IMR-90 (cell line): ENCODE measurements at regions not wholly inside any gene's neighbourhood (a gene's known extent, or its start where the extent isn't known, plus 50 kb on each side); places are given as distances from the start of the nearest gene placed in this dataset.

Experiments used
- ATAC-seq: fragments of 200-7000 bp; cut with Tn5 transposase; 2 replicates; pipeline ENCODE4 v1.9.1; 2020; ENCODE audit warnings: low read depth, mild to moderate bottlenecking, moderate library complexity
- BruUV-seq: library from RNA; stranded (reverse); fragments of 400-500 nt; replicated peaks from 2 replicates; lab custom pipeline; 2021; lab: Mats Ljungman, UMichigan
- CTCF ChIA-PET: fragments of 300-600 bp; formaldehyde crosslinking; extraction: SDS; loops from one replicate; lab custom pipeline; 2021; ENCODE audit warnings: antibody characterized with exemption; lab: Yijun Ruan, JAX
- POLR2A ChIA-PET: fragments of 300-600 bp; sonication (Branson Sonifier 250); formaldehyde crosslinking; loops from one replicate; lab custom pipeline; 2022; ENCODE audit warnings: antibody characterized with exemption; ENCODE audit not compliant: unreplicated experiment; lab: Charles Lee
- DNase-seq: peaks from one replicate; pipeline ENCODE4 v3.0.0; 2013
- H2AFZ ChIP-seq: replicated peaks from 2 replicates; pipeline ENCODE3; 2013; ENCODE audit warnings: low read length, mild to moderate bottlenecking; ENCODE audit not compliant: poor library complexity
- H2AK5ac ChIP-seq: 2 replicates; pipeline ENCODE4 v1.6.1; 2013; ENCODE audit warnings: low read depth, low read length, inconsistent platforms
- H2AK9ac ChIP-seq: replicated peaks from 2 replicates; pipeline ENCODE3; 2013; ENCODE audit warnings: mild to moderate bottlenecking, low read depth, low read length, moderate library complexity; ENCODE audit not compliant: poor library complexity
- H2BK120ac ChIP-seq: 2 replicates; pipeline ENCODE4 v1.6.1; 2013; ENCODE audit warnings: low read depth, low read length, inconsistent platforms
- H2BK15ac ChIP-seq: 3 replicates; pipeline ENCODE4 v1.6.1; 2013; ENCODE audit warnings: low read depth, low read length, inconsistent platforms
- H2BK20ac ChIP-seq: 2 replicates; pipeline ENCODE4 v1.6.1; 2013; ENCODE audit warnings: low read depth, mild to moderate bottlenecking, inconsistent platforms, low read length, moderate library complexity
- H2BK5ac ChIP-seq: 2 replicates; pipeline ENCODE4 v1.6.1; 2013; ENCODE audit warnings: mild to moderate bottlenecking, low read depth, low read length, inconsistent platforms; ENCODE audit not compliant: poor library complexity, severe bottlenecking
- H3K14ac ChIP-seq: replicated peaks from 2 replicates; pipeline ENCODE4 v1.6.1; 2013; ENCODE audit warnings: low read depth, low read length, inconsistent platforms
- H3K18ac ChIP-seq: 2 replicates; pipeline ENCODE4 v1.6.1; 2013; ENCODE audit warnings: low read depth, low read length, control low read depth
- H3K23ac ChIP-seq: 2 replicates; pipeline ENCODE4 v1.6.1; 2013; ENCODE audit warnings: low read depth, low read length, inconsistent platforms
- H3K27ac ChIP-seq: 2 replicates; pipeline ENCODE4 v1.5.1; 2013; ENCODE audit warnings: mild to moderate bottlenecking, control low read depth, low read length; ENCODE audit not compliant: insufficient read depth
- H3K27me3 ChIP-seq: 2 replicates; pipeline ENCODE4 v1.6.1; 2013; ENCODE audit warnings: low read length; ENCODE audit not compliant: control insufficient read depth, insufficient read depth
- H3K36me3 ChIP-seq: 2 replicates; pipeline ENCODE4 v1.6.1; 2013; ENCODE audit warnings: low read length, mixed read lengths; ENCODE audit not compliant: control insufficient read depth, insufficient read depth
- H3K4ac ChIP-seq: 2 replicates; pipeline ENCODE4 v1.6.1; 2013; ENCODE audit warnings: low read depth, low read length, inconsistent platforms
- H3K4me1 ChIP-seq: 2 replicates; pipeline ENCODE4 v1.6.1; 2013; ENCODE audit warnings: low read length, mixed read lengths; ENCODE audit not compliant: control insufficient read depth, insufficient read depth
- H3K4me2 ChIP-seq: 2 replicates; pipeline ENCODE4 v1.6.1; 2013; ENCODE audit warnings: low read depth, mild to moderate bottlenecking, control low read depth, low read length, moderate library complexity
- H3K4me3 ChIP-seq: 2 replicates; pipeline ENCODE4 v1.5.1; 2013; ENCODE audit warnings: low read depth, mild to moderate bottlenecking, control low read depth, low read length, moderate library complexity; ENCODE audit not compliant: insufficient read depth
- H3K56ac ChIP-seq: 2 replicates; pipeline ENCODE4 v1.6.1; 2013; ENCODE audit warnings: low read length, inconsistent platforms; ENCODE audit not compliant: insufficient read depth; ENCODE audit errors: extremely low read depth
- H3K79me1 ChIP-seq, 2 experiments: 2 replicates each; pipeline ENCODE4 v1.6.1; 2013; ENCODE audit warnings: low read length in 2 of 2, inconsistent platforms in 1 of 2, low read depth in 1 of 2
- H3K9ac ChIP-seq: 2 replicates; pipeline ENCODE4 v1.6.1; 2013; ENCODE audit warnings: low read depth, low read length, control low read depth
- H3K9me1 ChIP-seq: 2 replicates; pipeline ENCODE4 v1.6.1; 2013; ENCODE audit warnings: low read length, inconsistent platforms; ENCODE audit not compliant: insufficient read depth
- H3K9me3 ChIP-seq: 2 replicates; pipeline ENCODE4 v1.6.1; 2013; ENCODE audit warnings: low read length; ENCODE audit not compliant: control insufficient read depth, insufficient read depth
- H4K20me1 ChIP-seq: 2 replicates; pipeline ENCODE4 v1.6.1; 2013; ENCODE audit warnings: low read length, inconsistent platforms; ENCODE audit not compliant: insufficient read depth
- H4K5ac ChIP-seq: 2 replicates; pipeline ENCODE4 v1.6.1; 2013; ENCODE audit warnings: mild to moderate bottlenecking, low read depth, low read length, control low read depth
- H4K8ac ChIP-seq, 2 experiments: 2 replicates each; pipeline ENCODE4 v1.6.1; 2013; ENCODE audit warnings: low read depth in 2 of 2, low read length in 2 of 2, control low read depth in 1 of 2, inconsistent platforms in 1 of 2
- H4K91ac ChIP-seq: 2 replicates; pipeline ENCODE4 v1.6.1; 2013; ENCODE audit warnings: low read depth, low read length, inconsistent platforms; ENCODE audit not compliant: insufficient read depth
- RCOR1 ChIP-seq: IDR thresholded peaks from 2 replicates; pipeline ENCODE4 v1.6.1; 2012; ENCODE audit warnings: mild to moderate bottlenecking, low read length, improper control_type of control experiment; ENCODE audit not compliant: insufficient replicate concordance
- WGBS, 2 experiments: methylation state at CpG; one replicate each; pipeline versions ENCODE4 v1.1.5 to v1.1.7; 2013; ENCODE audit warnings: missing lambda C conversion rate in 2 of 2; ENCODE audit not compliant: insufficient read length in 1 of 2; ENCODE audit errors: extremely low coverage in 2 of 2; 5-methylcytosine and 5-hydroxymethylcytosine counted together
- dilution Hi-C: fragments of 300-500 bp; cut with HindIII; formaldehyde crosslinking; loops from one replicate; pipeline ENCODE4 v1.14.3; 2018; ENCODE audit warnings: low sequenced_read_pairs; ENCODE audit not compliant: unreplicated experiment
- in situ Hi-C: fragments of 300-500 bp; cut with MboI; formaldehyde crosslinking; loops from 3 replicates; pipeline ENCODE4 v1.14.3; 2019; ENCODE audit warnings: low sequenced_read_pairs, inconsistent platforms, mixed read lengths
- intact Hi-C: fragments of 100-400 bp; cut with micrococcal nuclease; formaldehyde crosslinking; loops from 2 replicates; pipeline ENCODE4 v1.10.0; 2022

GRCh38 chr14:38124506-38124905 lies 83.2 kb upstream of the SSTR1 start:
- 0 out of 3 replicates have a peak overlapping the region, but pooled peaks have one; percentile 9 for H2BK15ac ChIP-seq
- H3K23ac ChIP-seq: no peak overlapping the region
- no peaks in the 10 kb centered on the region for H3K9me1 ChIP-seq
- ChIA-PET CTCF (no interaction called here), POLR2A (no interaction called here)
- H3K4me1 ChIP-seq: no peaks in the 10 kb centered on the region; the same call in 1 of the 2 replicates
- H3K4me2 ChIP-seq: no peak overlapping the region
- 75% methylated on average over 2 of the region's 3 CpGs; no CpG with 5 or more reads in 1 of the 2 experiments for whole genome bisulfite sequencing, 2 experiments
- DNase-seq (no peak), ATAC-seq (no peak)
- H2AK5ac ChIP-seq: no peak overlapping the region
- dilution Hi-C loops: no loop called here
- no peak overlapping the region for H3K4me3 ChIP-seq
- no peaks in the 10 kb centered on the region for H3K79me1 ChIP-seq
- H2AK9ac ChIP-seq: no peak overlapping the region
- H3K18ac ChIP-seq: no peak overlapping the region
- peak overlapping the region; percentile 25; the same call in 1 of the 2 replicates for H2BK120ac ChIP-seq
- H3K9me3 ChIP-seq: no peaks in the 10 kb centered on the region
- intact Hi-C loops: no loop called here
- H2BK20ac ChIP-seq: peak overlapping the region; percentile 34; the same call in 1 of the 2 replicates
- in situ Hi-C loops: no loop called here
- H4K91ac ChIP-seq: no peak overlapping the region
- H4K8ac ChIP-seq: no peak overlapping the region
- no peak overlapping the region for H3K14ac ChIP-seq
- H3K27ac ChIP-seq: no peak overlapping the region
- H4K5ac ChIP-seq: no peak overlapping the region
- no peaks in the 10 kb centered on the region for H3K36me3 ChIP-seq
- no peaks in the 10 kb centered on the region for H3K27me3 ChIP-seq
- H3K4ac ChIP-seq: no peak overlapping the region
- peak overlapping the region; percentile 6 for H2BK5ac ChIP-seq
- BruUV-seq: no TSS peak
- H3K9ac ChIP-seq: no peak overlapping the region
- no peak for TF ChIP-seq RCOR1
- no peak overlapping the region for H2AFZ ChIP-seq
- no peaks in the 10 kb centered on the region for H4K20me1 ChIP-seq
- H3K56ac ChIP-seq: no peak overlapping the region
